Neural cell (in vitro differentiated cells): ENCODE measurements at regions not wholly inside any gene's neighbourhood (a gene's known extent, or its start where the extent isn't known, plus 50 kb on each side); places are given as distances from the start of the nearest gene placed in this dataset.

Experiments used
- H2AFZ ChIP-seq: fragments of 200-600, 300-800 bp; sonication (generic), shearing (Covaris generic); 2 replicates; pipeline ENCODE4 v1.6.0; 2014; ENCODE audit warnings: low read depth, mild to moderate bottlenecking, antibody characterized with exemption, low read length, moderate library complexity
- H3F3A ChIP-seq: fragments of 200-600 bp; shearing (Covaris generic); 2 replicates; pipeline ENCODE4 v1.6.1; 2016; ENCODE audit warnings: mild to moderate bottlenecking, moderate library complexity, mixed read lengths, antibody characterized with exemption, low read length; ENCODE audit not compliant: insufficient read depth, poor library complexity, severe bottlenecking
- H3K27ac ChIP-seq: fragments of 200-600, 300-800 bp; sonication (generic), shearing (Covaris generic); 2 replicates; pipeline ENCODE4 v1.5.1; 2014; ENCODE audit warnings: mild to moderate bottlenecking, low read length, moderate library complexity
- H3K27me3 ChIP-seq: fragments of 300-800, 200-600 bp; sonication (generic), shearing (Covaris generic); 2 replicates; pipeline ENCODE4 v1.6.0; 2014; ENCODE audit warnings: mild to moderate bottlenecking, low read depth, low read length, moderate library complexity; ENCODE audit not compliant: insufficient read depth
- H3K36me3 ChIP-seq: fragments of 300-800, 200-600 bp; sonication (generic), shearing (Covaris generic); 2 replicates; pipeline ENCODE4 v1.5.1; 2014; ENCODE audit warnings: mild to moderate bottlenecking, antibody characterized with exemption, low read length, moderate library complexity; ENCODE audit not compliant: insufficient read depth
- H3K4me2 ChIP-seq: fragments of 300-800, 200-600 bp; sonication (generic), shearing (Covaris generic); 2 replicates; pipeline ENCODE4 v1.6.0; 2014; ENCODE audit warnings: mild to moderate bottlenecking, low read length
- H3K4me3 ChIP-seq: fragments of 300-800, 200-600 bp; sonication (generic), shearing (Covaris generic); 2 replicates; pipeline ENCODE4 v1.5.1; 2014; ENCODE audit warnings: mild to moderate bottlenecking, low read length, moderate library complexity
- H3K79me2 ChIP-seq: fragments of 200-600 bp; shearing (Covaris generic); replicated peaks from 2 replicates; pipeline ENCODE4 v1.6.0; 2014; ENCODE audit warnings: mild to moderate bottlenecking, low read length, moderate library complexity; ENCODE audit not compliant: insufficient read depth
- H3K9ac ChIP-seq: fragments of 300-800, 200-600 bp; sonication (generic), shearing (Covaris generic); 2 replicates; pipeline ENCODE4 v1.6.1; 2016; ENCODE audit warnings: mild to moderate bottlenecking, low read length, mixed read lengths
- H3K9me2 ChIP-seq: fragments of 200-600 bp; shearing (Covaris generic); 2 replicates; pipeline ENCODE4 v1.6.1; 2016; ENCODE audit warnings: mild to moderate bottlenecking, low read length, mixed read lengths; ENCODE audit not compliant: insufficient read depth
- H3K9me3 ChIP-seq: fragments of 200-600, 300-800 bp; sonication (generic), shearing (Covaris generic); 2 replicates; pipeline ENCODE4 v1.6.1; 2016; ENCODE audit warnings: mild to moderate bottlenecking, mixed run types, low read length, moderate library complexity, mixed read lengths
- H4K20me1 ChIP-seq: fragments of 200-600 bp; shearing (Covaris generic); 2 replicates; pipeline ENCODE4 v1.6.1; 2016; ENCODE audit warnings: mild to moderate bottlenecking, mixed run types; ENCODE audit not compliant: insufficient read depth
- CTCF ChIP-seq: fragments of 450-650 bp; IDR thresholded peaks from 2 replicates; pipeline ENCODE4 v1.5.1; 2014; ENCODE audit warnings: antibody characterized with exemption, mild to moderate bottlenecking, moderate library complexity; ENCODE audit not compliant: poor library complexity, severe bottlenecking
- EP300 ChIP-seq: fragments of 450-650 bp; conservative IDR thresholded peaks from 2 replicates; pipeline ENCODE4 v1.6.1; 2014; ENCODE audit warnings: antibody characterized with exemption, mild to moderate bottlenecking, moderate library complexity; ENCODE audit not compliant: poor library complexity, severe bottlenecking
- EZH2 ChIP-seq: fragments of 200-600, 300-800 bp; shearing (Covaris generic), sonication (generic); IDR thresholded peaks from 2 replicates; pipeline ENCODE4 v1.6.1; 2014; ENCODE audit warnings: antibody characterized with exemption, low read length, borderline replicate concordance, mild to moderate bottlenecking; ENCODE audit not compliant: insufficient read depth, poor library complexity, severe bottlenecking
- MXI1 ChIP-seq: fragments of 450-650 bp; conservative IDR thresholded peaks from 2 replicates; pipeline ENCODE4 v1.6.1; 2014; ENCODE audit warnings: antibody characterized with exemption, mild to moderate bottlenecking; ENCODE audit not compliant: poor library complexity, severe bottlenecking
- POLR2AphosphoS5 ChIP-seq: IDR thresholded peaks from 2 replicates; pipeline ENCODE4 v1.6.1; 2012
- RAD21 ChIP-seq: fragments of 450-650 bp; conservative IDR thresholded peaks from 2 replicates; pipeline ENCODE4 v1.6.1; 2014; ENCODE audit warnings: antibody characterized with exemption, mild to moderate bottlenecking, moderate library complexity
- REST ChIP-seq: IDR thresholded peaks from 2 replicates; pipeline ENCODE4 v1.6.1; 2012; ENCODE audit warnings: borderline replicate concordance
- SMC3 ChIP-seq: fragments of 450-650 bp; conservative IDR thresholded peaks from 2 replicates; pipeline ENCODE4 v1.6.1; 2014; ENCODE audit warnings: antibody characterized with exemption, mild to moderate bottlenecking, moderate library complexity; ENCODE audit not compliant: poor library complexity
- TAF1 ChIP-seq: IDR thresholded peaks from 2 replicates; pipeline ENCODE4 v1.6.1; 2012; ENCODE audit warnings: low read depth

- H3K9ac ChIP-seq = no peak overlapping the region
- H3K36me3 ChIP-seq = no peaks in the 10 kb centered on the region
- no peaks in the 10 kb centered on the region for H3K79me2 ChIP-seq
- H3F3A ChIP-seq = no peaks in the 10 kb centered on the region
- H3K27me3 ChIP-seq = no peaks in the 10 kb centered on the region
- no peak overlapping the region for H2AFZ ChIP-seq
- no peaks in the 10 kb centered on the region for H3K9me2 ChIP-seq
- H3K4me3 ChIP-seq = peak overlapping the region; percentile 69
- H4K20me1 ChIP-seq = no peaks in the 10 kb centered on the region
- TF ChIP-seq EZH2 (no peak), EP300 (no peak)
- H3K27ac ChIP-seq = no peak overlapping the region
- no peak overlapping the region for H3K4me2 ChIP-seq
- H3K9me3 ChIP-seq = no peaks in the 10 kb centered on the region
These were observed 143.1 kb downstream of the ZNF737 start for GRCh38 chr19:20422216-20423205.

- no peaks in the 10 kb centered on the region for H3K9me3 ChIP-seq
- TF ChIP-seq TAF1 = no peak
- TF ChIP-seq EZH2 = no peak
- no peak for TF ChIP-seq SMC3
- TF ChIP-seq MXI1 = no peak
- TF ChIP-seq CTCF = no peak
- TF ChIP-seq REST = no peak
- no peak for TF ChIP-seq POLR2AphosphoS5
- no peak for TF ChIP-seq EP300
- no peak for TF ChIP-seq RAD21
- no peaks in the 10 kb centered on the region for H3K36me3 ChIP-seq
These were observed 148.9 kb downstream of the ZNF737 start for GRCh38 chr19:20416661-20417060.

More at GRCh38 chr19:20416661-20417060, 148.9 kb downstream of the ZNF737 start:
- Histone ChIP-seq H3K4me3 (no peak overlapping the region), H3K9me2 (no peaks in the 10 kb centered on the region), H3K79me2 (no peaks in the 10 kb centered on the region), H3K27ac (no peak overlapping the region), H3K4me2 (no peak overlapping the region), H4K20me1 (no peaks in the 10 kb centered on the region), H3F3A (no peaks in the 10 kb centered on the region), H3K9ac (no peak overlapping the region), H2AFZ (no peak overlapping the region), H3K27me3 (no peaks in the 10 kb centered on the region)
